ENCODE measurements at regions not wholly inside any gene's neighbourhood (a gene's known extent, or its start where the extent isn't known, plus 50 kb on each side); places are given as distances from the start of the nearest gene placed in this dataset.
"Not testable (repeated sequence)": the region's sequence is repeated elsewhere in the genome, so short reads cannot be mapped to it uniquely, and the experiment has no call there.

GRCh38 chr2:216987252-216987821 lies 127.5 kb upstream of the TNP1 start:
- no peak for DNase-seq (ENCODE audit: low spot score)

- no peak for DNase-seq (ENCODE audit: low spot score)
These were observed 125.8 kb upstream of the TNP1 start for GRCh38 chr2:216985658-216986141.

GRCh38 chr2:216984937-216985336 lies 125.1 kb upstream of the TNP1 start:
- no peak for DNase-seq (ENCODE audit: low spot score)

GRCh38 chr2:216981951-216982350 lies 122.1 kb upstream of the TNP1 start:
- not testable (repeated sequence) for DNase-seq (ENCODE audit: low spot score)

- DNase-seq (ENCODE audit: low spot score), result not testable (repeated sequence)
These were observed 120.6 kb upstream of the TNP1 start for GRCh38 chr2:216980510-216980909.

GRCh38 chr2:216974321-216975302 lies 114.7 kb upstream of the TNP1 start:
- no peak for DNase-seq (ENCODE audit: low spot score)

GRCh38 chr2:216971593-216971992 lies 111.7 kb upstream of the TNP1 start:
- DNase-seq (ENCODE audit: low spot score), result no peak

GRCh38 chr2:216970359-216970915 lies 110.6 kb upstream of the TNP1 start:
- DNase-seq (ENCODE audit: low spot score), result no peak

GRCh38 chr2:216967889-216968288 lies 108.0 kb upstream of the TNP1 start:
- DNase-seq (ENCODE audit: low spot score), result no peak

- DNase-seq (ENCODE audit: low spot score), result no peak
These were observed 100.9 kb upstream of the TNP1 start for GRCh38 chr2:216960671-216961268.

- no peak for DNase-seq (ENCODE audit: low spot score)
These were observed 99.6 kb upstream of the TNP1 start for GRCh38 chr2:216959433-216959832.

- DNase-seq (ENCODE audit: low spot score), result peak; percentile 100
These were observed 97.1 kb upstream of the TNP1 start for GRCh38 chr2:216956820-216957493.

- peak; percentile 57 for DNase-seq (ENCODE audit: low spot score)
These were observed 91.3 kb upstream of the TNP1 start for GRCh38 chr2:216951171-216951570.

- peak; percentile 7 for DNase-seq (ENCODE audit: low spot score)
These were observed 90.7 kb upstream of the TNP1 start for GRCh38 chr2:216950547-216950946.

- no peak for DNase-seq (ENCODE audit: low spot score)
These were observed 90.0 kb upstream of the TNP1 start for GRCh38 chr2:216949700-216950413.

- DNase-seq (ENCODE audit: low spot score), result no peak
These were observed 87.2 kb upstream of the TNP1 start for GRCh38 chr2:216947055-216947454.

- DNase-seq (ENCODE audit: low spot score), result no peak
These were observed 84.9 kb upstream of the TNP1 start for GRCh38 chr2:216944733-216945132.

- no peak for DNase-seq (ENCODE audit: low spot score)
These were observed 83.2 kb upstream of the TNP1 start for GRCh38 chr2:216943109-216943508.

- no peak for DNase-seq (ENCODE audit: low spot score)
These were observed 82.6 kb upstream of the TNP1 start for GRCh38 chr2:216942465-216942864.

- no peak for DNase-seq (ENCODE audit: low spot score)
These were observed 82.2 kb upstream of the TNP1 start for GRCh38 chr2:216942016-216942415.

- DNase-seq (ENCODE audit: low spot score), result peak; percentile 60
These were observed 77.1 kb upstream of the TNP1 start for GRCh38 chr2:216936954-216937357.
